ENCODE measurements at regions not wholly inside any gene's neighbourhood (a gene's known extent, or its start where the extent isn't known, plus 50 kb on each side); places are given as distances from the start of the nearest gene placed in this dataset.
"Not testable (repeated sequence)": the region's sequence is repeated elsewhere in the genome, so short reads cannot be mapped to it uniquely, and the experiment has no call there.

- no peak for DNase-seq (ENCODE audit: insufficient read length, low spot score)
- no peak for FAIRE-seq
- no peak for TF ChIP-seq POLR2A (IDR thresholded peaks at IDR 0.05; ENCODE audit: low read depth, low read length)
These were observed 93.0 kb downstream of the ZBTB18 start for GRCh38 chr1:244144053-244144452.

- TF ChIP-seq POLR2A (IDR thresholded peaks at IDR 0.05; ENCODE audit: low read depth, low read length) = no peak
- DNase-seq (ENCODE audit: insufficient read length, low spot score) (no peak), FAIRE-seq (no peak)
These were observed 99.0 kb downstream of the ZBTB18 start for GRCh38 chr1:244150071-244150470.

- no peak for TF ChIP-seq POLR2A (IDR thresholded peaks at IDR 0.05; ENCODE audit: low read depth, low read length)
- DNase-seq (ENCODE audit: insufficient read length, low spot score) (no peak), FAIRE-seq (no peak)
These were observed 99.6 kb downstream of the ZBTB18 start for GRCh38 chr1:244150665-244151064.

- no peak for TF ChIP-seq POLR2A (IDR thresholded peaks at IDR 0.05; ENCODE audit: low read depth, low read length)
- FAIRE-seq (no peak), DNase-seq (ENCODE audit: insufficient read length, low spot score) (no peak)
These were observed 100.5 kb downstream of the ZBTB18 start for GRCh38 chr1:244151537-244151936.

- DNase-seq (ENCODE audit: insufficient read length, low spot score) = no peak
- no peak for FAIRE-seq
- no peak for TF ChIP-seq POLR2A (IDR thresholded peaks at IDR 0.05; ENCODE audit: low read depth, low read length)
These were observed 103.4 kb downstream of the ZBTB18 start for GRCh38 chr1:244154508-244154871.

- TF ChIP-seq POLR2A (IDR thresholded peaks at IDR 0.05; ENCODE audit: low read depth, low read length) = 0 out of 2 replicates have a peak, but pooled peaks have one; percentile 5
- DNase-seq (ENCODE audit: insufficient read length, low spot score) (no peak), FAIRE-seq (no peak)
These were observed 103.9 kb downstream of the ZBTB18 start for GRCh38 chr1:244154872-244155531.

GRCh38 chr1:244155661-244156060 is 104.6 kb downstream of the ZBTB18 start:
- no peak for FAIRE-seq
- no peak for TF ChIP-seq POLR2A (IDR thresholded peaks at IDR 0.05; ENCODE audit: low read depth, low read length)
- DNase-seq (ENCODE audit: insufficient read length, low spot score) = no peak

- not testable (repeated sequence) for FAIRE-seq; DNase-seq (ENCODE audit: insufficient read length, low spot score)
These were observed 105.5 kb downstream of the ZBTB18 start for GRCh38 chr1:244156617-244157016.

GRCh38 chr1:244157731-244158438 is 106.8 kb downstream of the ZBTB18 start:
- TF ChIP-seq POLR2A (IDR thresholded peaks at IDR 0.05; ENCODE audit: low read depth, low read length) = no peak
- no peak for FAIRE-seq
- no peak for DNase-seq (ENCODE audit: insufficient read length, low spot score)

- no peak for FAIRE-seq
- DNase-seq (ENCODE audit: insufficient read length, low spot score) = no peak
- no peak for TF ChIP-seq POLR2A (IDR thresholded peaks at IDR 0.05; ENCODE audit: low read depth, low read length)
These were observed 108.6 kb downstream of the ZBTB18 start for GRCh38 chr1:244159646-244160045.

- no peak for TF ChIP-seq POLR2A (IDR thresholded peaks at IDR 0.05; ENCODE audit: low read depth, low read length)
- no peak for DNase-seq (ENCODE audit: insufficient read length, low spot score)
- no peak for FAIRE-seq
These were observed 109.6 kb downstream of the ZBTB18 start for GRCh38 chr1:244160455-244161235.

GRCh38 chr1:244161236-244161510 is 110.1 kb downstream of the ZBTB18 start:
- FAIRE-seq (no peak), DNase-seq (ENCODE audit: insufficient read length, low spot score) (no peak)
- no peak for TF ChIP-seq POLR2A (IDR thresholded peaks at IDR 0.05; ENCODE audit: low read depth, low read length)

GRCh38 chr1:244162786-244163530 is 111.9 kb downstream of the ZBTB18 start:
- FAIRE-seq = no peak

GRCh38 chr1:244163861-244164510 is 112.9 kb downstream of the ZBTB18 start:
- FAIRE-seq (no peak), DNase-seq (ENCODE audit: insufficient read length, low spot score) (peak; percentile 78)
- no peak for TF ChIP-seq POLR2A (IDR thresholded peaks at IDR 0.05; ENCODE audit: low read depth, low read length)

More at GRCh38 chr1:244162786-244163530, 111.9 kb downstream of the ZBTB18 start:
- TF ChIP-seq POLR2A (IDR thresholded peaks at IDR 0.05; ENCODE audit: low read depth, low read length) = no peak
- no peak for DNase-seq (ENCODE audit: insufficient read length, low spot score)

Measured in H54 (cell line).